Stimulated activated CD4-positive, alpha-beta T cell treated with anti-CD3 and anti-CD28 coated beads, Interleukin-4, amount 100 ng/mL, for 4 hours (primary cell): ENCODE measurements at regions not wholly inside any gene's neighbourhood (a gene's known extent, or its start where the extent isn't known, plus 50 kb on each side); places are given as distances from the start of the nearest gene placed in this dataset.
"Not testable (repeated sequence)": the region's sequence is repeated elsewhere in the genome, so short reads cannot be mapped to it uniquely, and the experiment has no call there.

Source experiments
- DNase-seq, 2 experiments: peaks; one replicate each; pipeline ENCODE4 v3.0.0-alpha.2; 2020

DNA sequence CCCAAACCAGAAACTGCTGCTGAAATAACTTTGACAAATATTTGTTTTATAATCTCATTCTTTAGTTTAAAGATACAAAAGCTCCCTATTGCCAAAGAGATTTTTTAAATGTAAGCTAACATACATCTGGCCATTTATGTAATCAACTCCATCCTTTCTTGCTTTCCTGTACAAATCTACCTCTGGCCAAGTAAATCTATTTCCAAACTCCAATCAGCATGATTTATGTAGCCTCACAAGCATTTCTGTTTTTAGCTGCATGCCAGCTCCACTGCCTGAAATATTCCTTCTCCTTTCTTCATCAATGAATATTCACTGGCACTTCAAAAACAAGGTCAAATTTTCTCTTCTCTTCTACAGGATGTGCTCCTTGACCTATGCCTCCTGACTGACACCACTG, 80.0 kb downstream of the SHOX2 start:
- no peak for DNase-seq

DNA sequence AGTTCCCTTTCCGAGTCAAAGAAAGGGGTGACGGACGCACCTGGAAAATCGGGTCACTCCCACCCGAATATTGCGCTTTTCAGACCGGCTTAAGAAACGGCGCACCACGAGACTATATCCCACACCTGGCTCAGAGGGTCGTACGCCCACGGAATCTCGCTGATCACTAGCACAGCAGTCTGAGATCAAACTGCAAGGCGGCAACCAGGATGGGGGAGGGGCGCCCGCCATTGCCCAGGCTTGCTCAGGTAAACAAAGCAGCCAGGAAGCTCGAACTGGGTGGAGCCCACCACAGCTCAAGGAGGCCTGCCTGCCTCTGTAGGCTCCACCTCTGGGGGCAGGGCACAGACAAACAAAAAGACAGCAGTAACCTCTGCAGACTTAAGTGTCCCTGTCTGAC, 86.3 kb downstream of the SHOX2 start:
- not testable (repeated sequence) for DNase-seq

GRCh38 chr3:158018462-158018861, 87.8 kb downstream of the SHOX2 start:
- no peak for DNase-seq

DNA sequence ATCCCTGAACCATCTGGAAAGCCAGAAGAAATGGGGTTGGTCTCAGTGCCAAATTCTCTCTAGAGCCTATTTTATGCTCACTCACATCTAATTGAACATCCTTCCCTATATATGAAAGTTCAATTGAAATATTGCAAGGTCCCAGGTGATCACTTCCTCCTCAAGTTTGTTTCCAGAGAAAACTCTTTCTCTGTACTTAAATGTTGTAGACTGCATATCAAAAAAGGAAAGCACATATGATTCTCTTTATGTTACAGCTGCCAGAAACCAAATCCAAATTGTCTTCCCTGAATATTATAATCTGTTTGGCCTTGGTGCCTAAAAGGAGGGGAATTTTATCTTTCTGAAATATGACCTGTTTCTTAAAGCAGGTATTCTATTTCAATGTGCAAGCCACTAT, 93.3 kb downstream of the SHOX2 start:
- no peak for DNase-seq

DNA sequence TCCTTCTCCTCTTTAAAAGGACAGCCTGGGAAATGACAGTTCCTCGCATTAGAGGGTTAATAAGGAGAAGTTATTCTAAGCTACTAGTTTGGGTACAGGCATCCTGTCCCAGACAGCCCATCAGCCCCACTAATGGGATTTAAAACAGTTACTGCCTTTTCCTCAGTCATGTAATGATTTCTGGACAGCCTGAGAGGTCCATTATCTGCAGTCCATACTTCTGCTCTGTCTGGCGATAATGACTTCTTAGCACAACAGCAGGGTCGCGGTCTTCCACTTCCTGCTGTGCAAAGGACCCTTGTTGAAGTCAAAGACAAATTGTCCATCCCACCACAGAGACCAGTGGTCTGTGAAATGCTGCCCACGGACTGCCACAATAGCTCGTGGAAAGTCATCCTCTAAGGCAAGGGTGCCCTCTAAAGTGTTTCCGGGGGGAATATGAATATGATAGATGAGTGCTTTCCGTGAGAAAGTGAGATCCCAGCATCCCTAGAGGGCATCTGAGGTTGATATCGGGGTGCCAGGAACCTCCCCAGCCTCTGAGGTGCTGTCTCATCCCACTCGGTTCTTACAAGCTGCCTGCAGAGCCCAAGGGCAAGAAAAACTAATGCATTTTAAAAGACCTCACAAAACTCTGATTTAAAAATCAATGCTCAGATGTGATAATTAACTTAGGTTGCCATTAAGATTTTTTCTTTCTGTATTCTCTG, 100.7 kb downstream of the SHOX2 start:
- no peak for DNase-seq

DNA sequence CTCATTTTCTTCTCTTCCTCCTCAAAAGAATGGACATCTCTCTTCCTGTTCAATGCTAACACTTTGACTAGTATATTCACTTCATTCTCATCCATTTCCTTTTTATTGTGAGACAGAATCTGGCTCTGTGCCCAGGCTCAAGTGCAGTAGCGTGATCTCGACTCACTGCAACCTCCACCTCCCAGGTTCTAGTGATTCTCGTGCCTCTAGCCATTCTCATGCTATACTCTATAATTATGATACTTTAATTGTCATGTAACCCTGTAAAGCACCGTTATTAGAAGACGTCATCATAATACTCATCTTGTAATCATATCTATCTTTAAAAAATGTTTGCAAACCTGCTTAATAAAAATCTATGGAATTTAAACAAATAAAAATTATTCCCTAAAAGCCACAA, 107.0 kb downstream of the SHOX2 start:
- DNase-seq = no peak

GRCh38 chr3:157982359-157982758, 123.9 kb downstream of the SHOX2 start:
- DNase-seq = no peak

GRCh38 chr3:157981819-157982218, 124.4 kb downstream of the SHOX2 start:
- no peak for DNase-seq

DNA sequence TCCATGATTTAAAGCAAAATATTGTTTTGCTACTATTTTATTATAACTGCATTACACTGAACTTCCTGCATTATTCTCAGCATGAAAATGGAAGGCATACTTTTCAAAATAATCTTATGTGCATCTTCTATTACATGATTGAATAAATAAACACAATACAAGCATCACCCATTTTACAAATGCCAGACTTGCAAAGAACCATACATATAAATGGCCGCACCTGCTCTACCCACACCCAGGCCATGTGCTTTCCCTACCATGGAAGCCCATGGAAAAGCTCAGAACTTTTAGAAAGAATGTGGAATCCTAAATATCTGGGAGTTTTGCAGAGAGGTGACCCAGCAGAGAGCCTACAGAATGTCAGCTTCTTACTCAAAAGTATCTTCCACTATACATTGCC, 127.2 kb downstream of the SHOX2 start:
- DNase-seq = no peak

- DNase-seq = no peak
These were observed 144.6 kb downstream of the SHOX2 start for GRCh38 chr3:157961665-157962064.

DNA sequence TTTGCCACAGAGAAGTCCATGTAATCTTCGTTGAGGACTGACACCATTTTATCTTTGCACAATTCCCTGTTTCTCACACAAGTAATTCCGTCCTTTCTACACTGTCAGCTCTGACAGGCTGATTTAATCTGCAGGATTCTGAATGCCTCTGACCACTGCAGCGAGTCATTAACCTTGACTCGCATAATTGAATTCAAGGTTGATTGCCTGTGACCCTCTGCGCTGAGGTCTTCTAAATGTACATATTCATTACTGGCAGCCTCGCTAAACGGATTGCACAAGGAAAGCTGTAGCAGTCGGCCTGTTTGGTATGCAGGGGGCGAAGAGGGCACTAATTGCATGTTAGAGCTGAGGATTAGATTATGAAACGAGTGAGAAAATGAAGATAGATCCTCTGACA, 147.8 kb downstream of the SHOX2 start:
- no peak for DNase-seq

GRCh38 chr3:157956850-157957249, 149.4 kb downstream of the SHOX2 start:
- DNase-seq = no peak

GRCh38 chr3:157956176-157956575, 150.0 kb downstream of the SHOX2 start:
- DNase-seq = no peak

DNA sequence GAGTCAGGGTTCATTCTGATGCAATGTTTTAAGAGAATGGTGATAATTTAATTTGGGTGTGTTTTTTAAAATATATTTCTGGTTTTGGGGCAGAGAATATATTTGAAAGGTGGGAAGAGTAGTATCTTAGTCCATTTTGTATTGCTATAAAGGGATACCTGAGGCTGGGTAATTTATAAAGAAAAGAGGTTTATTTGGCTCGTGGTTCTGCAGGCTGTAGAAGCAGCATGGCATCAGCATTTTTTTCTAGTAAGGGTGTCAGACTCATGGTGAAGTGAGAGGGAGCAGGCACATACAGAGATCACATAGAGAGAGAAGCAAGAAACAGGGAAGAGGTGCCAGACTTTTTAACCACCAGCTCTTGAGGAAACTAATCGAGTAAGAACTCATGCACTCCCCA, 152.7 kb downstream of the SHOX2 start:
- no peak for DNase-seq

GRCh38 chr3:157948605-157949383, 157.4 kb downstream of the SHOX2 start:
- no peak for DNase-seq

- no peak for DNase-seq
These were observed 167.1 kb downstream of the SHOX2 start for GRCh38 chr3:157939166-157939565.

GRCh38 chr3:157938154-157938779, 168.0 kb downstream of the SHOX2 start:
- DNase-seq = no peak

DNA sequence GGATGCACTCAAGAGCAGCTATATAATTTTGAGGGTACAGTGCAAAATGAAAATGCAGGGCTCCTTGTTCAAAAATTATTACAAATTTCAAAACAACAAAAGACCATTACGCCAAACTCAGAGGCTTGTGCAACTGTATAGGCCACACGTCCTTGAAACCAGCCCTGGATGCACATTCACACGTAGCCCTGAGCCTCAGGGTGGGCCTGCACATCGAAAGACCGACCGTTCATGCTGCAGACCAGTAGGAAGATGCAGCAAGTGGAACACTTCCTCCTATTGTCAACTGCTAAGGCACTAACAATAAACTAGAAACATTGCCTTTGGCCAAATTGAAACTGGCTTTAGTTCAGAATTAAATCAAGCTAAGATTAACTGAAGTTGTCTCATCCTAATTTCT, 174.7 kb downstream of the SHOX2 start:
- no peak for DNase-seq

GRCh38 chr3:157930000-157930780, 176.0 kb downstream of the SHOX2 start:
- no peak for DNase-seq

GRCh38 chr3:157926822-157927221, 179.4 kb downstream of the SHOX2 start:
- no peak for DNase-seq

- no peak for DNase-seq
These were observed 183.6 kb downstream of the SHOX2 start for GRCh38 chr3:157922614-157923013.

DNA sequence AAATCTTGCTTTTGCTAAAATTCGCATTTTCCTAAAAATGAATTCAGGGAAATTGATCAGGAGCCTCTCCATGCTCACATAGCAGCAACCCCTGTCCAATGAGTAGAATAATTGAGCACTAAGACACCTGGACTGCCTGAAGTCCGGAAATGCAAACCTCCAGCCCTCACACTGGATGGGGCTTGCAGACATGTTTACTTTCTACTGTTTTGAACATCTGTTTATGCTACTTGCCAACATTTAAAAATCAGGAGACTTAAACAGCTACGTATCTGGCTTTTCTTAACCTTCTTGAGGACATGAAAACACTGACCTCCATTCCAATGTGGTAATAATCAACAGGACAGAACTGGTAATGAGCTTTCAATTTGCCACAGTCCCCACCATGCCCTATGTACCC, 184.4 kb downstream of the SHOX2 start:
- no peak for DNase-seq
